IMR-90 (cell line): ENCODE measurements at regions not wholly inside any gene's neighbourhood (a gene's known extent, or its start where the extent isn't known, plus 50 kb on each side); places are given as distances from the start of the nearest gene placed in this dataset.

Experiments
- BHLHE40 ChIP-seq: fragments of 150-350 bp; IDR thresholded peaks from 2 replicates; pipeline ENCODE4 v1.6.1; 2016; ENCODE audit warnings: mild to moderate bottlenecking, low read depth, low read length
- FOS ChIP-seq: fragments of 150-350 bp; IDR thresholded peaks from 2 replicates; pipeline ENCODE4 v1.6.1; 2016; ENCODE audit warnings: low read depth, low read length
- MAFK ChIP-seq: IDR thresholded peaks from 2 replicates; pipeline ENCODE4 v1.6.1; 2012; ENCODE audit warnings: low read depth, low read length, improper control_type of control experiment
- MXI1 ChIP-seq: IDR thresholded peaks from 2 replicates; pipeline ENCODE4 v1.6.1; 2012; ENCODE audit warnings: low read depth, mild to moderate bottlenecking, low read length, moderate library complexity, borderline replicate concordance
- RAD21 ChIP-seq: IDR thresholded peaks from 2 replicates; pipeline ENCODE4 v1.6.1; 2012; ENCODE audit warnings: low read length, improper control_type of control experiment
- SMC3 ChIP-seq: fragments of 150-350 bp; IDR thresholded peaks from 2 replicates; pipeline ENCODE4 v1.6.1; 2016; ENCODE audit warnings: low read depth, mild to moderate bottlenecking, antibody characterized with exemption, low read length, moderate library complexity
- TF ChIP-seq, protein P1 (sequence below): conservative IDR thresholded peaks from 2 replicates; pipeline ENCODE4 v1.5.1; 2012; ENCODE audit warnings: mild to moderate bottlenecking, low read depth, low read length, improper control_type of control experiment
- TF ChIP-seq, protein P2 (sequence below): fragments of 150-350 bp; IDR thresholded peaks from 2 replicates; pipeline ENCODE4 v1.6.1; 2017; ENCODE audit warnings: mild to moderate bottlenecking, antibody characterized with exemption, low read length, low read depth

DNA sequence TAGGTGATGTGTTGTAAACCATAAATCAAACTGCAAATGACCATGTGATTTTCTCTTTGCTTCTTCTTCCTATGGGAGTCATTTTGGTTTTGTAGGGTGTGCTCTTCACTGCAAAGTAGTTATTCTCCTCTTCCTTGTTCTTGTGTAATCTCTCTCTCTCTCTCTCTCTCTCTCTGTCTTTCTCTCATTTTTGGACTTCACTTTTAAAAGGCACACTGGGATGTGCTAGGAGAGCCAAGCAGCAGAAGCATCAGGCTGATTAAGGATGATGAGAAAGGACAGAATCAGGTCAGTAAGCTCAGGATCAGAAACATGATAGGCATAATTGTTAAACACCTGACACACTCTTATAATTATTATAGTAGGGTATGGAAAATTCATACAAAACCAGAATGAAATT is 505.3 kb upstream of the ZNF608 start:
- TF ChIP-seq, protein P1, sequence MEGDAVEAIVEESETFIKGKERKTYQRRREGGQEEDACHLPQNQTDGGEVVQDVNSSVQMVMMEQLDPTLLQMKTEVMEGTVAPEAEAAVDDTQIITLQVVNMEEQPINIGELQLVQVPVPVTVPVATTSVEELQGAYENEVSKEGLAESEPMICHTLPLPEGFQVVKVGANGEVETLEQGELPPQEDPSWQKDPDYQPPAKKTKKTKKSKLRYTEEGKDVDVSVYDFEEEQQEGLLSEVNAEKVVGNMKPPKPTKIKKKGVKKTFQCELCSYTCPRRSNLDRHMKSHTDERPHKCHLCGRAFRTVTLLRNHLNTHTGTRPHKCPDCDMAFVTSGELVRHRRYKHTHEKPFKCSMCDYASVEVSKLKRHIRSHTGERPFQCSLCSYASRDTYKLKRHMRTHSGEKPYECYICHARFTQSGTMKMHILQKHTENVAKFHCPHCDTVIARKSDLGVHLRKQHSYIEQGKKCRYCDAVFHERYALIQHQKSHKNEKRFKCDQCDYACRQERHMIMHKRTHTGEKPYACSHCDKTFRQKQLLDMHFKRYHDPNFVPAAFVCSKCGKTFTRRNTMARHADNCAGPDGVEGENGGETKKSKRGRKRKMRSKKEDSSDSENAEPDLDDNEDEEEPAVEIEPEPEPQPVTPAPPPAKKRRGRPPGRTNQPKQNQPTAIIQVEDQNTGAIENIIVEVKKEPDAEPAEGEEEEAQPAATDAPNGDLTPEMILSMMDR: no peak
- TF ChIP-seq RAD21 (no peak), MAFK (no peak), MXI1 (no peak), SMC3 (no peak), FOS (no peak), BHLHE40 (no peak)
- TF ChIP-seq, protein P2, sequence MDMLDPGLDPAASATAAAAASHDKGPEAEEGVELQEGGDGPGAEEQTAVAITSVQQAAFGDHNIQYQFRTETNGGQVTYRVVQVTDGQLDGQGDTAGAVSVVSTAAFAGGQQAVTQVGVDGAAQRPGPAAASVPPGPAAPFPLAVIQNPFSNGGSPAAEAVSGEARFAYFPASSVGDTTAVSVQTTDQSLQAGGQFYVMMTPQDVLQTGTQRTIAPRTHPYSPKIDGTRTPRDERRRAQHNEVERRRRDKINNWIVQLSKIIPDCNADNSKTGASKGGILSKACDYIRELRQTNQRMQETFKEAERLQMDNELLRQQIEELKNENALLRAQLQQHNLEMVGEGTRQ: no peak
